ENCODE measurements at regions not wholly inside any gene's neighbourhood (a gene's known extent, or its start where the extent isn't known, plus 50 kb on each side); places are given as distances from the start of the nearest gene placed in this dataset.

- ChIA-PET CTCF (no interaction called here), POLR2A (no interaction called here)
- intact Hi-C loops (cut with micrococcal nuclease), result no loop called here
- no peak overlapping the region for H3K4me3 Mint-ChIP-seq
- no peaks in the 10 kb centered on the region for H3K4me1 Mint-ChIP-seq
- H3K27me3 Mint-ChIP-seq, result peaks cover 17% of the 10 kb centered on the region
- ATAC-seq (ENCODE audit: low read depth), result no peak
- no peaks in the 10 kb centered on the region for H3K9me3 Mint-ChIP-seq
- DNase-seq, result no peak
- no peak for TF ChIP-seq CTCF (IDR thresholded peaks at IDR 0.05)
- H3K27ac Mint-ChIP-seq, result no peak overlapping the region
- H3K36me3 Mint-ChIP-seq (ENCODE audit: low read depth), result no peaks in the 10 kb centered on the region
These were observed 156.7 kb downstream of the ACTL8 start for GRCh38 chr1:17911791-17912190.

- CTCF ChIA-PET, result no interaction called here
- POLR2A ChIA-PET, result no interaction called here
These were observed 157.4 kb downstream of the ACTL8 start for GRCh38 chr1:17912491-17912890.

GRCh38 chr1:17913326-17914115, 158.4 kb downstream of the ACTL8 start:
- Mint-ChIP-seq H3K4me1 (no peaks in the 10 kb centered on the region), H3K36me3 (ENCODE audit: low read depth) (no peaks in the 10 kb centered on the region), H3K9me3 (no peaks in the 10 kb centered on the region), H3K4me3 (no peak overlapping the region), H3K27me3 (peaks cover 17% of the 10 kb centered on the region), H3K27ac (no peak overlapping the region)
- ChIA-PET CTCF (no interaction called here), POLR2A (no interaction called here)
- DNase-seq, result no peak
- no peak for TF ChIP-seq CTCF (IDR thresholded peaks at IDR 0.05)
- intact Hi-C loops (cut with micrococcal nuclease), result no loop called here
- no peak for ATAC-seq (ENCODE audit: low read depth)

More at GRCh38 chr1:17912491-17912890, 157.4 kb downstream of the ACTL8 start:
- ATAC-seq (ENCODE audit: low read depth), result no peak
- intact Hi-C loops (cut with micrococcal nuclease), result no loop called here
- Mint-ChIP-seq H3K27me3 (peaks cover 20% of the 10 kb centered on the region), H3K9me3 (no peaks in the 10 kb centered on the region), H3K36me3 (ENCODE audit: low read depth) (no peaks in the 10 kb centered on the region), H3K4me1 (no peaks in the 10 kb centered on the region), H3K4me3 (no peak overlapping the region), H3K27ac (no peak overlapping the region)
- no peak for DNase-seq
- no peak for TF ChIP-seq CTCF (IDR thresholded peaks at IDR 0.05)

GRCh38 chr1:17914131-17914530, 159.0 kb downstream of the ACTL8 start:
- Mint-ChIP-seq H3K9me3 (no peaks in the 10 kb centered on the region), H3K4me1 (no peaks in the 10 kb centered on the region), H3K4me3 (no peak overlapping the region), H3K27ac (no peak overlapping the region), H3K36me3 (ENCODE audit: low read depth) (no peaks in the 10 kb centered on the region), H3K27me3 (peaks cover 17% of the 10 kb centered on the region)
- no peak for TF ChIP-seq CTCF (IDR thresholded peaks at IDR 0.05)
- intact Hi-C loops (cut with micrococcal nuclease), result no loop called here
- ATAC-seq (ENCODE audit: low read depth) (no peak), DNase-seq (no peak)
- ChIA-PET CTCF (no interaction called here), POLR2A (no interaction called here)

- intact Hi-C loops (cut with micrococcal nuclease), result no loop called here
- Mint-ChIP-seq H3K9me3 (no peaks in the 10 kb centered on the region), H3K4me1 (no peaks in the 10 kb centered on the region), H3K4me3 (no peak overlapping the region), H3K27ac (no peak overlapping the region), H3K36me3 (ENCODE audit: low read depth) (no peaks in the 10 kb centered on the region), H3K27me3 (peaks cover 16% of the 10 kb centered on the region)
- ATAC-seq (ENCODE audit: low read depth), result no peak
- no peak for DNase-seq
- ChIA-PET CTCF (no interaction called here), POLR2A (no interaction called here)
- TF ChIP-seq CTCF (IDR thresholded peaks at IDR 0.05), result no peak
These were observed 159.9 kb downstream of the ACTL8 start for GRCh38 chr1:17914987-17915386.
